Neutrophil (primary cell): ENCODE measurements at regions not wholly inside any gene's neighbourhood (a gene's known extent, or its start where the extent isn't known, plus 50 kb on each side); places are given as distances from the start of the nearest gene placed in this dataset.

Experiments used
- H3K27ac ChIP-seq: fragments of 200-600 bp; sonication (generic); 2 replicates; pipeline ENCODE4 v1.5.1; 2016; ENCODE audit warnings: mild to moderate bottlenecking, moderate library complexity
- H3K27me3 ChIP-seq: fragments of 200-600 bp; sonication (generic); 2 replicates; pipeline ENCODE4 v1.6.0; 2016; ENCODE audit warnings: mild to moderate bottlenecking
- H3K36me3 ChIP-seq: fragments of 200-600 bp; sonication (generic); 2 replicates; pipeline ENCODE4 v1.5.1; 2017
- H3K4me1 ChIP-seq, 2 experiments: fragments of 200-600 bp in 1 of 2; sonication (generic) in 1 of 2; 1 replicate in 1 of 2; 2 replicates in 1 of 2; pipeline versions ENCODE4 v1.5.1 to v1.6.1; 2013 to 2016; ENCODE audit warnings: low read depth in 1 of 2, low read length in 1 of 2, mild to moderate bottlenecking in 1 of 2, moderate library complexity in 1 of 2; ENCODE audit not compliant: control insufficient read depth in 1 of 2, insufficient read depth in 1 of 2
- H3K4me3 ChIP-seq, 2 experiments: fragments of 200-600 bp in 1 of 2; sonication (generic) in 1 of 2; 1 replicate in 1 of 2; 2 replicates in 1 of 2; pipeline ENCODE4 v1.5.1; 2013 to 2016; ENCODE audit warnings: low read depth in 1 of 2, low read length in 1 of 2, mild to moderate bottlenecking in 1 of 2, moderate library complexity in 1 of 2
- H3K9me3 ChIP-seq: fragments of 200-600 bp; sonication (generic); 2 replicates; pipeline ENCODE4 v1.5.1; 2016
- TF ChIP-seq, protein P1 (sequence below): fragments of 200-600 bp; sonication (generic); IDR thresholded peaks from 2 replicates; pipeline ENCODE4 v1.5.1; 2016; ENCODE audit warnings: antibody characterized with exemption

DNA sequence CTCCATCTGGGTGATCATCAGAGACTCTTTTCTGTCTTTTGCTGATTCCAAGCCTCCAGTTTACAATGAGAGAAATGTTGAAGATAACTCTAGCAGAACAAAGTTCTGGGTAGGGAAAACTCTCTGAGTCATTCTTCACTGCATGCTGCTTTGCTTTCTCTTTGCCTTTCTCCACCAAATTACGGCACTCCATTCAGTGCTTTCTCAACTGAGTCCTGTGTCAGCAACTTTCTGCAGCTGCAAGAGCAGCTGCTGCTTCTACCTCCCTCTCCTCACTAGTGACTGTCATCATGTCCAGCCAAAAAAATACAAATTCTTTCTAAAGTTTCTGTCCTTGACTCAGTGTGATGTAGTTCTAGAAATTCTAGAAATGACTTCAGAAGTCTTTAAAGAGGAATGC, 953.8 kb downstream of the IGSF11 start:
- no peaks in the 10 kb centered on the region for H3K27me3 ChIP-seq
- H3K36me3 ChIP-seq = no peaks in the 10 kb centered on the region
- H3K27ac ChIP-seq = no peak overlapping the region
- H3K9me3 ChIP-seq = no peaks in the 10 kb centered on the region
- H3K4me1 ChIP-seq = no peaks in the 10 kb centered on the region
- TF ChIP-seq, protein P1, sequence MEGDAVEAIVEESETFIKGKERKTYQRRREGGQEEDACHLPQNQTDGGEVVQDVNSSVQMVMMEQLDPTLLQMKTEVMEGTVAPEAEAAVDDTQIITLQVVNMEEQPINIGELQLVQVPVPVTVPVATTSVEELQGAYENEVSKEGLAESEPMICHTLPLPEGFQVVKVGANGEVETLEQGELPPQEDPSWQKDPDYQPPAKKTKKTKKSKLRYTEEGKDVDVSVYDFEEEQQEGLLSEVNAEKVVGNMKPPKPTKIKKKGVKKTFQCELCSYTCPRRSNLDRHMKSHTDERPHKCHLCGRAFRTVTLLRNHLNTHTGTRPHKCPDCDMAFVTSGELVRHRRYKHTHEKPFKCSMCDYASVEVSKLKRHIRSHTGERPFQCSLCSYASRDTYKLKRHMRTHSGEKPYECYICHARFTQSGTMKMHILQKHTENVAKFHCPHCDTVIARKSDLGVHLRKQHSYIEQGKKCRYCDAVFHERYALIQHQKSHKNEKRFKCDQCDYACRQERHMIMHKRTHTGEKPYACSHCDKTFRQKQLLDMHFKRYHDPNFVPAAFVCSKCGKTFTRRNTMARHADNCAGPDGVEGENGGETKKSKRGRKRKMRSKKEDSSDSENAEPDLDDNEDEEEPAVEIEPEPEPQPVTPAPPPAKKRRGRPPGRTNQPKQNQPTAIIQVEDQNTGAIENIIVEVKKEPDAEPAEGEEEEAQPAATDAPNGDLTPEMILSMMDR = no peak
- no peak overlapping the region for H3K4me3 ChIP-seq

- no peaks in the 10 kb centered on the region for H3K4me1 ChIP-seq
- no peak overlapping the region for H3K4me3 ChIP-seq
- H3K36me3 ChIP-seq = no peaks in the 10 kb centered on the region
- H3K9me3 ChIP-seq = no peaks in the 10 kb centered on the region
- TF ChIP-seq, protein P1 = no peak
- no peak overlapping the region for H3K27ac ChIP-seq
- H3K27me3 ChIP-seq = no peaks in the 10 kb centered on the region
Observed at GRCh38 chr3:118088696-118089095, 946.0 kb downstream of the IGSF11 start.

DNA sequence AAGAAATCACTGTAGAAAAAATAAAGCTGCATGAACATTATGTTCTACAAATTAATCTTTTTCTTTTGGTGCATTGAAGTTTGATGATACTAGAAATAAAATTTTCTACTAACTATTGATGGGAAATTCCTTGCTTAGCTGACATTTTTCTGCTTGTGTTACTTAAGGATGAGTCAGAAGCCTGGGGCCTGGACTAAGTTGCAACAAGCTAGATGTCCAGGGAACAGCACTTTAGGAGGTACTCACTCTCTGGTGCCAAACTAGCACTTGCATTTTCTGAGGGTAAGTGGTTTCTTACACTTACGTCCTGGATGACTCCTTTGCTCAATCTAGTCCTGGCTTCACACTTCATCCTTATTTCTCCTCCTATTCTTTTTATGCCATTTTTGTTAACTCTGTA, 945.1 kb downstream of the IGSF11 start:
- Histone ChIP-seq H3K27me3 (no peaks in the 10 kb centered on the region), H3K9me3 (no peaks in the 10 kb centered on the region), H3K36me3 (no peaks in the 10 kb centered on the region), H3K4me3 (no peak overlapping the region), H3K4me1 (no peaks in the 10 kb centered on the region), H3K27ac (no peak overlapping the region)
- TF ChIP-seq, protein P1 = no peak

GRCh38 chr3:118097226-118097625, 937.4 kb downstream of the IGSF11 start:
- TF ChIP-seq, protein P1 = no peak
- Histone ChIP-seq H3K27me3 (no peaks in the 10 kb centered on the region), H3K4me1 (no peaks in the 10 kb centered on the region), H3K27ac (no peak overlapping the region), H3K9me3 (no peaks in the 10 kb centered on the region), H3K4me3 (no peak overlapping the region), H3K36me3 (no peaks in the 10 kb centered on the region)

DNA sequence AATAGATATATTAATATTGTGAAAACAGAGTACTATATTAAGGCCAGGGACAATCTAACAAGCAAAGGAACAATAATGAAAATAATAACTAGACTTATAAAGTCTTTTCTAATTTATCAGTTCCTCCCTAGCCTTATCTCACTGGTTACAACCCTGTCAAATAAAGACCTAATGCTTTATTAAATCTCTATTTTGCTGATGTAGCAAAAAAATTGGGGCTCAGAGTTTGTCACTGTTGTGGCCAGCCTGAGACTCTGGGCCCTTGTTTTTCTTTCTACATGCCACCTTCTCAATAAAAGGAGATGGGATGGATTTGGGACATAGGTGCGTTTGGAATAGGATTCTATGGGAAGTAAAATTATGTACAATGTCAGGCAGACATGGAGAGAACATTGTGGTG, 937.0 kb downstream of the IGSF11 start:
- Histone ChIP-seq H3K9me3 (no peaks in the 10 kb centered on the region), H3K27ac (no peak overlapping the region), H3K27me3 (no peaks in the 10 kb centered on the region), H3K36me3 (no peaks in the 10 kb centered on the region), H3K4me1 (no peaks in the 10 kb centered on the region), H3K4me3 (no peak overlapping the region)
- TF ChIP-seq, protein P1 = no peak

DNA sequence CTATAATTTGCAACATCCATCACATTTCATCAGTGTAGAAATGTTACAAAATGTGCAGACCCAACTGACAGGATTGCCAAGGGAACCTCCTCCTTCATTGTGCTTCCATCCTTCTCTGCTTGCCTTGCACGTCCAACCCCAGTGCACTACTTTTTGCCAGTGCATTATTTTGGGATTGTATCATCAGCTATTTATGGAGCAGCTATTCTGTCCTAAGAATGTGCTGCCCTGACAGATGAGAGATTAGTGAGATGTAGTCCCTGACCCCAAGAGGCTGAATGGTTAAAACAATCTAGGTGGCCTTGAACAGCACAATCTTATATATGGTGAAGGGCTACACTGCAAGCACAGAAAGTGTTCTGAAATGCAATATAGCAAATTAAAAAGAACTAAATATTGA, 935.8 kb downstream of the IGSF11 start:
- Histone ChIP-seq H3K4me3 (no peak overlapping the region), H3K4me1 (no peaks in the 10 kb centered on the region), H3K9me3 (no peaks in the 10 kb centered on the region), H3K27ac (no peak overlapping the region), H3K27me3 (no peaks in the 10 kb centered on the region), H3K36me3 (no peaks in the 10 kb centered on the region)
- TF ChIP-seq, protein P1 = no peak
